PFSK-1 (cell line): ENCODE measurements at regions not wholly inside any gene's neighbourhood (a gene's known extent, or its start where the extent isn't known, plus 50 kb on each side); places are given as distances from the start of the nearest gene placed in this dataset.

Experiments
- FOXP2 ChIP-seq: optimal IDR thresholded peaks from 2 replicates; pipeline ENCODE3; 2011; ENCODE audit warnings: borderline replicate concordance, control low read depth, inconsistent platforms; ENCODE audit not compliant: insufficient read depth; ENCODE audit errors: extremely low read length, extremely low read depth
- POLR2AphosphoS5 ChIP-seq: IDR thresholded peaks from 2 replicates; pipeline ENCODE4 v1.6.1; 2012; ENCODE audit warnings: low read depth, mild to moderate bottlenecking, control low read depth, low read length, moderate library complexity
- SIN3A ChIP-seq: IDR thresholded peaks from 2 replicates; pipeline ENCODE4 v1.6.1; 2012; ENCODE audit warnings: mild to moderate bottlenecking, low read length, moderate library complexity, borderline replicate concordance; ENCODE audit not compliant: insufficient read depth
- TAF1 ChIP-seq: IDR thresholded peaks from 2 replicates; pipeline ENCODE4 v1.6.1; 2012; ENCODE audit warnings: low read length, control low read depth, borderline replicate concordance; ENCODE audit not compliant: insufficient read depth
- TF ChIP-seq, protein P1 (sequence below), 2 experiments: IDR thresholded peaks; 2 replicates each; pipeline versions ENCODE4 v1.6.1 to v1.8.0; 2011 to 2012; ENCODE audit warnings: low read depth in 2 of 2, low read length in 2 of 2, control low read depth in 1 of 2, inconsistent platforms in 1 of 2, mild to moderate bottlenecking in 1 of 2, moderate library complexity in 1 of 2; ENCODE audit not compliant: insufficient read depth in 1 of 2

DNA sequence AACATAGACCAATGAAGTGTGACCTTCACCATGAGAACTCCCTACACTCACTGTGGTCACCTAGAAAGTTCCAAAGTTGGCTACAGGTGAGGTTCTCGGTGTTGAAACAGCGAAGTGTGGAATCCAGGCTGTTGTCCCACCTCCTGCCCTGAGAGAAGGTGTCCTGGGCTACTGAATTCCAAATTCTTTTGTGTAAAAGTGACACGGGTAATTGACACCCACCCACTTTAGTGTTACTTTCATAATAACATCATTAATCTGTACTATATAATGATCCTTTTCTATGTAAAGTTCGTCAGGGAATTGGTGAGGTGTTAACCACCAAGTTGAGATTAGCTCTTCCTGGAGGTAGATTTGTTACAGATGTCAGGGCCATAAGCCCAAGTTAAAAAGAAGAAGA lies 690.7 kb downstream of the RWDD3 start:
- TF ChIP-seq POLR2AphosphoS5: no peak
- TF ChIP-seq, protein P1, sequence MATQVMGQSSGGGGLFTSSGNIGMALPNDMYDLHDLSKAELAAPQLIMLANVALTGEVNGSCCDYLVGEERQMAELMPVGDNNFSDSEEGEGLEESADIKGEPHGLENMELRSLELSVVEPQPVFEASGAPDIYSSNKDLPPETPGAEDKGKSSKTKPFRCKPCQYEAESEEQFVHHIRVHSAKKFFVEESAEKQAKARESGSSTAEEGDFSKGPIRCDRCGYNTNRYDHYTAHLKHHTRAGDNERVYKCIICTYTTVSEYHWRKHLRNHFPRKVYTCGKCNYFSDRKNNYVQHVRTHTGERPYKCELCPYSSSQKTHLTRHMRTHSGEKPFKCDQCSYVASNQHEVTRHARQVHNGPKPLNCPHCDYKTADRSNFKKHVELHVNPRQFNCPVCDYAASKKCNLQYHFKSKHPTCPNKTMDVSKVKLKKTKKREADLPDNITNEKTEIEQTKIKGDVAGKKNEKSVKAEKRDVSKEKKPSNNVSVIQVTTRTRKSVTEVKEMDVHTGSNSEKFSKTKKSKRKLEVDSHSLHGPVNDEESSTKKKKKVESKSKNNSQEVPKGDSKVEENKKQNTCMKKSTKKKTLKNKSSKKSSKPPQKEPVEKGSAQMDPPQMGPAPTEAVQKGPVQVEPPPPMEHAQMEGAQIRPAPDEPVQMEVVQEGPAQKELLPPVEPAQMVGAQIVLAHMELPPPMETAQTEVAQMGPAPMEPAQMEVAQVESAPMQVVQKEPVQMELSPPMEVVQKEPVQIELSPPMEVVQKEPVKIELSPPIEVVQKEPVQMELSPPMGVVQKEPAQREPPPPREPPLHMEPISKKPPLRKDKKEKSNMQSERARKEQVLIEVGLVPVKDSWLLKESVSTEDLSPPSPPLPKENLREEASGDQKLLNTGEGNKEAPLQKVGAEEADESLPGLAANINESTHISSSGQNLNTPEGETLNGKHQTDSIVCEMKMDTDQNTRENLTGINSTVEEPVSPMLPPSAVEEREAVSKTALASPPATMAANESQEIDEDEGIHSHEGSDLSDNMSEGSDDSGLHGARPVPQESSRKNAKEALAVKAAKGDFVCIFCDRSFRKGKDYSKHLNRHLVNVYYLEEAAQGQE (IDR thresholded peaks at IDR 0.05; ENCODE audit: insufficient read depth in 1 of 2, low read depth in 2 of 2, low read length in 2 of 2): no peak
- TF ChIP-seq SIN3A: no peak
- TF ChIP-seq TAF1: no peak
- TF ChIP-seq FOXP2: no peak
